ENCODE measurements at regions not wholly inside any gene's neighbourhood (a gene's known extent, or its start where the extent isn't known, plus 50 kb on each side); places are given as distances from the start of the nearest gene placed in this dataset.
"Not testable (repeated sequence)": the region's sequence is repeated elsewhere in the genome, so short reads cannot be mapped to it uniquely, and the experiment has no call there.

GRCh38 chr10:23657677-23658076 lies 218.8 kb downstream of the OTUD1 start:
- DNase-seq, result no peak

- not testable (repeated sequence) for DNase-seq
Measured at GRCh38 chr10:23671866-23672265, 233.0 kb downstream of the OTUD1 start.

- no peak for DNase-seq
Measured at GRCh38 chr10:23675585-23675984, 236.7 kb downstream of the OTUD1 start.

- no peak for DNase-seq
Measured at GRCh38 chr10:23676296-23676695, 237.4 kb downstream of the OTUD1 start.

GRCh38 chr10:23686722-23687121 lies 247.8 kb downstream of the OTUD1 start:
- DNase-seq, result no peak

GRCh38 chr10:23692736-23693135 lies 253.9 kb downstream of the OTUD1 start:
- DNase-seq, result no peak

- DNase-seq, result no peak
Measured at GRCh38 chr10:23693501-23693901, 254.6 kb downstream of the OTUD1 start.

- no peak for DNase-seq
Measured at GRCh38 chr10:23693925-23694324, 255.1 kb downstream of the OTUD1 start.

GRCh38 chr10:23694446-23694920 lies 255.6 kb downstream of the OTUD1 start:
- DNase-seq, result no peak

GRCh38 chr10:23694921-23695824 lies 256.3 kb downstream of the OTUD1 start:
- DNase-seq, result no peak

- no peak for DNase-seq
Measured at GRCh38 chr10:23695825-23696420, 257.0 kb downstream of the OTUD1 start.

GRCh38 chr10:23696476-23696875 lies 257.6 kb downstream of the OTUD1 start:
- no peak for DNase-seq

- peak; percentile 49 for DNase-seq
Measured at GRCh38 chr10:23702977-23703414, 264.1 kb downstream of the OTUD1 start.

GRCh38 chr10:23715363-23715762 lies 276.5 kb downstream of the OTUD1 start:
- DNase-seq, result no peak

- no peak for DNase-seq
Measured at GRCh38 chr10:23717913-23718312, 279.0 kb downstream of the OTUD1 start.

GRCh38 chr10:23718946-23719345 lies 280.1 kb downstream of the OTUD1 start:
- DNase-seq, result no peak

- DNase-seq, result no peak
Measured at GRCh38 chr10:23723796-23724195, 284.9 kb downstream of the OTUD1 start.

- no peak for DNase-seq
Measured at GRCh38 chr10:23725548-23725947, 286.7 kb downstream of the OTUD1 start.

GRCh38 chr10:23742368-23742767 lies 303.5 kb downstream of the OTUD1 start:
- no peak for DNase-seq

GRCh38 chr10:23742807-23743206 lies 303.9 kb downstream of the OTUD1 start:
- DNase-seq, result no peak

- no peak for DNase-seq
Measured at GRCh38 chr10:23754179-23754578, 315.3 kb downstream of the OTUD1 start.

- DNase-seq, result no peak
Measured at GRCh38 chr10:23754941-23755340, 316.1 kb downstream of the OTUD1 start.

GRCh38 chr10:23755556-23755955 lies 316.7 kb downstream of the OTUD1 start:
- no peak for DNase-seq

GRCh38 chr10:23768281-23768680 lies 329.4 kb downstream of the OTUD1 start:
- DNase-seq, result no peak

Data from activated CD4-positive, CD25-positive, alpha-beta regulatory T cell treated with anti-CD3 and anti-CD28 coated beads, Interleukin-2, amount 50 U/mL, for 72 hours (primary cell).